ENCODE measurements at regions not wholly inside any gene's neighbourhood (a gene's known extent, or its start where the extent isn't known, plus 50 kb on each side); places are given as distances from the start of the nearest gene placed in this dataset.

- H3K4me1 ChIP-seq (ENCODE audit: control extremely low read depth in 1 of 4, control insufficient read depth in 4 of 4, insufficient read depth in 4 of 4, low read length in 3 of 4) = no peaks in the 10 kb centered on the region
- ChIA-PET POLR2A (no interaction called here), CTCF (no interaction called here)
- no peaks in the 10 kb centered on the region for H3K36me3 ChIP-seq (ENCODE audit: control insufficient read depth in 4 of 4, insufficient read depth in 4 of 4, low read length in 3 of 4)
- no peak for DNase-seq
- no peak overlapping the region for H3K4me3 ChIP-seq (ENCODE audit: control insufficient read depth in 1 of 7, extremely low read depth in 1 of 7, insufficient read depth in 4 of 7, low read depth in 2 of 7, low read length in 6 of 7)
- H3K27ac ChIP-seq (ENCODE audit: insufficient read depth in 1 of 2, low read depth in 1 of 2, low read length in 2 of 2, poor library complexity in 1 of 2, severe bottlenecking in 2 of 2) = no peak overlapping the region
- H3K27me3 ChIP-seq (replicated peaks in 2 of 5; ENCODE audit: control insufficient read depth in 4 of 5, insufficient read depth in 5 of 5, low read length in 4 of 5) = no peaks in the 10 kb centered on the region
- H3K9me3 ChIP-seq (ENCODE audit: control extremely low read depth in 1 of 5, control insufficient read depth in 4 of 5, insufficient read depth in 2 of 5, low read depth in 1 of 5, low read length in 4 of 5) = no peaks in the 10 kb centered on the region
Observed at GRCh38 chr6:21396313-21396712, 197.2 kb upstream of the SOX4 start.

- WGBS (ENCODE audit: insufficient coverage) = 97% methylated on average over 9 of the region's 10 CpGs
- ChIA-PET CTCF (no interaction called here), POLR2A (no interaction called here)
- Histone ChIP-seq H3K9me3 (ENCODE audit: control extremely low read depth in 1 of 5, control insufficient read depth in 4 of 5, insufficient read depth in 2 of 5, low read depth in 1 of 5, low read length in 4 of 5) (no peaks in the 10 kb centered on the region), H3K27ac (ENCODE audit: insufficient read depth in 1 of 2, low read depth in 1 of 2, low read length in 2 of 2, poor library complexity in 1 of 2, severe bottlenecking in 2 of 2) (no peak overlapping the region), H3K4me1 (ENCODE audit: control extremely low read depth in 1 of 4, control insufficient read depth in 4 of 4, insufficient read depth in 4 of 4, low read length in 3 of 4) (no peaks in the 10 kb centered on the region), H3K36me3 (ENCODE audit: control insufficient read depth in 4 of 4, insufficient read depth in 4 of 4, low read length in 3 of 4) (no peaks in the 10 kb centered on the region), H3K27me3 (replicated peaks in 2 of 5; ENCODE audit: control insufficient read depth in 4 of 5, insufficient read depth in 5 of 5, low read length in 4 of 5) (no peaks in the 10 kb centered on the region), H3K4me3 (ENCODE audit: control insufficient read depth in 1 of 7, extremely low read depth in 1 of 7, insufficient read depth in 4 of 7, low read depth in 2 of 7, low read length in 6 of 7) (no peak overlapping the region)
- no peak for DNase-seq
Observed at GRCh38 chr6:21398741-21399325, 194.7 kb upstream of the SOX4 start.

- ChIA-PET POLR2A (no interaction called here), CTCF (no interaction called here)
- Histone ChIP-seq H3K36me3 (ENCODE audit: control insufficient read depth in 4 of 4, insufficient read depth in 4 of 4, low read length in 3 of 4) (no peaks in the 10 kb centered on the region), H3K9me3 (ENCODE audit: control extremely low read depth in 1 of 5, control insufficient read depth in 4 of 5, insufficient read depth in 2 of 5, low read depth in 1 of 5, low read length in 4 of 5) (no peaks in the 10 kb centered on the region), H3K4me3 (ENCODE audit: control insufficient read depth in 1 of 7, extremely low read depth in 1 of 7, insufficient read depth in 4 of 7, low read depth in 2 of 7, low read length in 6 of 7) (no peak overlapping the region), H3K27me3 (replicated peaks in 2 of 5; ENCODE audit: control insufficient read depth in 4 of 5, insufficient read depth in 5 of 5, low read length in 4 of 5) (no peaks in the 10 kb centered on the region), H3K4me1 (ENCODE audit: control extremely low read depth in 1 of 4, control insufficient read depth in 4 of 4, insufficient read depth in 4 of 4, low read length in 3 of 4) (peaks cover 0 to 2% (median under 1%) of the 10 kb centered on the region in 4 experiments), H3K27ac (ENCODE audit: insufficient read depth in 1 of 2, low read depth in 1 of 2, low read length in 2 of 2, poor library complexity in 1 of 2, severe bottlenecking in 2 of 2) (no peak overlapping the region)
- 100% methylated on average over 2 of the region's 4 CpGs for WGBS (ENCODE audit: insufficient coverage)
- no peak for DNase-seq
Observed at GRCh38 chr6:21402368-21402767, 191.2 kb upstream of the SOX4 start.

GRCh38 chr6:21404577-21404976 lies 189.0 kb upstream of the SOX4 start:
- no CpG with 5 or more reads among the region's 2 CpGs for WGBS (ENCODE audit: insufficient coverage)
- peak; percentile 29 to 73 (median 63) for DNase-seq

GRCh38 chr6:21406316-21406715 lies 187.2 kb upstream of the SOX4 start:
- WGBS (ENCODE audit: insufficient coverage) = 99% methylated on average over 5 of the region's 5 CpGs
- DNase-seq = no peak
- no peaks in the 10 kb centered on the region for H3K27me3 ChIP-seq (replicated peaks in 2 of 5; ENCODE audit: control insufficient read depth in 4 of 5, insufficient read depth in 5 of 5, low read length in 4 of 5)
- ChIA-PET CTCF (no interaction called here), POLR2A (no interaction called here)
- H3K27ac ChIP-seq (ENCODE audit: insufficient read depth in 1 of 2, low read depth in 1 of 2, low read length in 2 of 2, poor library complexity in 1 of 2, severe bottlenecking in 2 of 2) = no peak overlapping the region
- H3K4me1 ChIP-seq (ENCODE audit: control extremely low read depth in 1 of 4, control insufficient read depth in 4 of 4, insufficient read depth in 4 of 4, low read length in 3 of 4) = peaks cover 0 to 2% (median under 1%) of the 10 kb centered on the region in 4 experiments
- H3K9me3 ChIP-seq (ENCODE audit: control extremely low read depth in 1 of 5, control insufficient read depth in 4 of 5, insufficient read depth in 2 of 5, low read depth in 1 of 5, low read length in 4 of 5) = peaks cover 0 to 3% (median 0%) of the 10 kb centered on the region in 5 experiments
- H3K4me3 ChIP-seq (ENCODE audit: control insufficient read depth in 1 of 7, extremely low read depth in 1 of 7, insufficient read depth in 4 of 7, low read depth in 2 of 7, low read length in 6 of 7) = no peak overlapping the region
- H3K36me3 ChIP-seq (ENCODE audit: control insufficient read depth in 4 of 4, insufficient read depth in 4 of 4, low read length in 3 of 4) = no peaks in the 10 kb centered on the region

More at GRCh38 chr6:21404577-21404976, 189.0 kb upstream of the SOX4 start:
- POLR2A ChIA-PET = no interaction called here
- Histone ChIP-seq H3K9me3 (ENCODE audit: control extremely low read depth in 1 of 5, control insufficient read depth in 4 of 5, insufficient read depth in 2 of 5, low read depth in 1 of 5, low read length in 4 of 5) (no peaks in the 10 kb centered on the region), H3K4me3 (ENCODE audit: control insufficient read depth in 1 of 7, extremely low read depth in 1 of 7, insufficient read depth in 4 of 7, low read depth in 2 of 7, low read length in 6 of 7) (no peak overlapping the region), H3K27me3 (replicated peaks in 2 of 5; ENCODE audit: control insufficient read depth in 4 of 5, insufficient read depth in 5 of 5, low read length in 4 of 5) (no peaks in the 10 kb centered on the region), H3K27ac (ENCODE audit: insufficient read depth in 1 of 2, low read depth in 1 of 2, low read length in 2 of 2, poor library complexity in 1 of 2, severe bottlenecking in 2 of 2) (no peak overlapping the region), H3K4me1 (ENCODE audit: control extremely low read depth in 1 of 4, control insufficient read depth in 4 of 4, insufficient read depth in 4 of 4, low read length in 3 of 4) (peaks cover 0 to 2% (median under 1%) of the 10 kb centered on the region in 4 experiments), H3K36me3 (ENCODE audit: control insufficient read depth in 4 of 4, insufficient read depth in 4 of 4, low read length in 3 of 4) (no peaks in the 10 kb centered on the region)
- CTCF ChIA-PET = no interaction called here

GRCh38 chr6:21409231-21409630 lies 184.3 kb upstream of the SOX4 start:
- WGBS (ENCODE audit: insufficient coverage) = 100% methylated on average over 5 of the region's 5 CpGs
- ChIA-PET POLR2A (no interaction called here), CTCF (interaction anchor here (0.5 kb wide), 1 partner anchor 878 kb away, joined by 3 read pairs; no protein-coding TSS in a partner anchor)
- no peak for DNase-seq
- peaks cover 0 to 2% (median 0%) of the 10 kb centered on the region in 4 experiments for H3K4me1 ChIP-seq (ENCODE audit: control extremely low read depth in 1 of 4, control insufficient read depth in 4 of 4, insufficient read depth in 4 of 4, low read length in 3 of 4)
- H3K27ac ChIP-seq (ENCODE audit: insufficient read depth in 1 of 2, low read depth in 1 of 2, low read length in 2 of 2, poor library complexity in 1 of 2, severe bottlenecking in 2 of 2) = no peak overlapping the region
- peaks cover 0 to 3% (median 0%) of the 10 kb centered on the region in 5 experiments for H3K9me3 ChIP-seq (ENCODE audit: control extremely low read depth in 1 of 5, control insufficient read depth in 4 of 5, insufficient read depth in 2 of 5, low read depth in 1 of 5, low read length in 4 of 5)
- no peak overlapping the region for H3K4me3 ChIP-seq (ENCODE audit: control insufficient read depth in 1 of 7, extremely low read depth in 1 of 7, insufficient read depth in 4 of 7, low read depth in 2 of 7, low read length in 6 of 7)
- H3K27me3 ChIP-seq (replicated peaks in 2 of 5; ENCODE audit: control insufficient read depth in 4 of 5, insufficient read depth in 5 of 5, low read length in 4 of 5) = no peaks in the 10 kb centered on the region
- H3K36me3 ChIP-seq (ENCODE audit: control insufficient read depth in 4 of 4, insufficient read depth in 4 of 4, low read length in 3 of 4) = no peaks in the 10 kb centered on the region

- Histone ChIP-seq H3K4me1 (ENCODE audit: control extremely low read depth in 1 of 4, control insufficient read depth in 4 of 4, insufficient read depth in 4 of 4, low read length in 3 of 4) (no peaks in the 10 kb centered on the region), H3K27me3 (replicated peaks in 2 of 5; ENCODE audit: control insufficient read depth in 4 of 5, insufficient read depth in 5 of 5, low read length in 4 of 5) (no peaks in the 10 kb centered on the region), H3K4me3 (ENCODE audit: control insufficient read depth in 1 of 7, extremely low read depth in 1 of 7, insufficient read depth in 4 of 7, low read depth in 2 of 7, low read length in 6 of 7) (no peak overlapping the region), H3K27ac (ENCODE audit: insufficient read depth in 1 of 2, low read depth in 1 of 2, low read length in 2 of 2, poor library complexity in 1 of 2, severe bottlenecking in 2 of 2) (no peak overlapping the region), H3K9me3 (ENCODE audit: control extremely low read depth in 1 of 5, control insufficient read depth in 4 of 5, insufficient read depth in 2 of 5, low read depth in 1 of 5, low read length in 4 of 5) (peaks cover 0 to 3% (median 0%) of the 10 kb centered on the region in 5 experiments), H3K36me3 (ENCODE audit: control insufficient read depth in 4 of 4, insufficient read depth in 4 of 4, low read length in 3 of 4) (no peaks in the 10 kb centered on the region)
- WGBS (ENCODE audit: insufficient coverage) = 100% methylated on average over 1 of the region's 1 CpG
- CTCF ChIA-PET = interaction anchor here (2.1 kb wide), 1 partner anchor 16 kb away, joined by 6 read pairs; no protein-coding TSS in a partner anchor
- DNase-seq = no peak
- POLR2A ChIA-PET = no interaction called here
Observed at GRCh38 chr6:21413428-21413827, 180.1 kb upstream of the SOX4 start.
